ENCODE measurements at regions not wholly inside any gene's neighbourhood (a gene's known extent, or its start where the extent isn't known, plus 50 kb on each side); places are given as distances from the start of the nearest gene placed in this dataset.
"Not testable (repeated sequence)": the region's sequence is repeated elsewhere in the genome, so short reads cannot be mapped to it uniquely, and the experiment has no call there.

- Histone ChIP-seq H3K4me3 (no peak overlapping the region), H3F3A (ENCODE audit: insufficient read depth, low read depth) (no peaks in the 10 kb centered on the region), H2AFZ (no peak overlapping the region), H4K20me1 (ENCODE audit: insufficient read depth) (no peaks in the 10 kb centered on the region), H3K4me1 (replicated peaks; ENCODE audit: insufficient read depth) (no peaks in the 10 kb centered on the region), H3K27me3 (ENCODE audit: insufficient read depth, low read depth) (no peaks in the 10 kb centered on the region), H3K4me2 (no peak overlapping the region), H3K79me2 (ENCODE audit: low read depth) (no peaks in the 10 kb centered on the region), H3K27ac (no peak overlapping the region), H3K9me2 (ENCODE audit: insufficient read depth) (no peaks in the 10 kb centered on the region), H3K36me3 (ENCODE audit: low read depth) (no peaks in the 10 kb centered on the region), H3K9me3 (ENCODE audit: insufficient read depth, low read depth) (no peaks in the 10 kb centered on the region)
- no peak for DNase-seq
- no peak for TF ChIP-seq EZH2 (IDR thresholded peaks at IDR 0.05; ENCODE audit: low read depth)
- no peak for TF ChIP-seq CTCF (conservative IDR thresholded peaks at IDR 0.05)
- POLR2A ChIA-PET (ENCODE audit: unreplicated experiment), result no interaction called here
- CTCF ChIA-PET, result interaction anchor here (0.6 kb wide), 1 partner anchor 145 kb away, joined by 3 read pairs; the partner anchor contains the start of gene ALX1
- intact Hi-C loops (cut with micrococcal nuclease; ENCODE audit: unreplicated experiment), result no loop called here
- no TSS peak for BruUV-seq (replicated peaks)
These were observed 145.3 kb downstream of the ALX1 start for GRCh38 chr12:85425349-85425612.

GRCh38 chr12:85425926-85426325, 145.9 kb downstream of the ALX1 start:
- no peaks in the 10 kb centered on the region for H3K9me3 ChIP-seq (ENCODE audit: insufficient read depth, low read depth)
- no peaks in the 10 kb centered on the region for H3K9me2 ChIP-seq (ENCODE audit: insufficient read depth)
- no peak overlapping the region for H3K4me2 ChIP-seq
- H3K4me3 ChIP-seq, result no peak overlapping the region
- H4K20me1 ChIP-seq (ENCODE audit: insufficient read depth), result no peaks in the 10 kb centered on the region
- DNase-seq, result no peak
- POLR2A ChIA-PET (ENCODE audit: unreplicated experiment), result no interaction called here
- H3K4me1 ChIP-seq (replicated peaks; ENCODE audit: insufficient read depth), result no peaks in the 10 kb centered on the region
- H3F3A ChIP-seq (ENCODE audit: insufficient read depth, low read depth), result no peaks in the 10 kb centered on the region
- intact Hi-C loops (cut with micrococcal nuclease; ENCODE audit: unreplicated experiment), result no loop called here
- H3K79me2 ChIP-seq (ENCODE audit: low read depth), result no peaks in the 10 kb centered on the region
- CTCF ChIA-PET, result no interaction called here
- no TSS peak for BruUV-seq (replicated peaks)
- no peaks in the 10 kb centered on the region for H3K27me3 ChIP-seq (ENCODE audit: insufficient read depth, low read depth)
- TF ChIP-seq CTCF (conservative IDR thresholded peaks at IDR 0.05), result no peak
- no peak for TF ChIP-seq EZH2 (IDR thresholded peaks at IDR 0.05; ENCODE audit: low read depth)
- no peak overlapping the region for H3K27ac ChIP-seq
- no peak overlapping the region for H2AFZ ChIP-seq
- no peaks in the 10 kb centered on the region for H3K36me3 ChIP-seq (ENCODE audit: low read depth)

- H3K4me2 ChIP-seq; H2AFZ ChIP-seq; H4K20me1 ChIP-seq (ENCODE audit: insufficient read depth); H3K36me3 ChIP-seq (ENCODE audit: low read depth); CTCF ChIA-PET; H3K4me3 ChIP-seq; DNase-seq; H3K4me1 ChIP-seq (replicated peaks; ENCODE audit: insufficient read depth); BruUV-seq (replicated peaks); H3K27ac ChIP-seq; H3K79me2 ChIP-seq (ENCODE audit: low read depth); H3K9me2 ChIP-seq (ENCODE audit: insufficient read depth); intact Hi-C loops (cut with micrococcal nuclease; ENCODE audit: unreplicated experiment); H3F3A ChIP-seq (ENCODE audit: insufficient read depth, low read depth); POLR2A ChIA-PET (ENCODE audit: unreplicated experiment); H3K27me3 ChIP-seq (ENCODE audit: insufficient read depth, low read depth); H3K9me3 ChIP-seq (ENCODE audit: insufficient read depth, low read depth): not testable (repeated sequence)
These were observed 153.1 kb downstream of the ALX1 start for GRCh38 chr12:85433148-85433547.

DNA sequence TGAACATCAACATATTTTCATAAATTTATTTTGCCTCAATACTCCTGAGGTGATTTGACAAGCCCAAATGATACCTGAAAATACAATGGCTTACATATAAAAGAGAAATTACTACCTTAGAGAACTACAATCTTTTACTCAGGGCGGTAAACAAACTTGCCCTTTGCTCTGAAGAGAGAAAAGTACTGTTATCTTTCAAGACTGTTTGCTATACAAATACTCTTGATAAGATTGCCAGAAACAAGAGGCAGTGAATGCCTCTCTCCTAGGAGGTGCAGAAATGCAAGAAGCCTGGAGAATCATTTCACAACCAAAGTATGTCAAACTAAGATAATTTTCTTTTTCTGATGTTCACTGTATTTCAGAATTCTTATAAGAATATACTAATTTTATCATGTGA, 160.3 kb downstream of the ALX1 start:
- no TSS peak for BruUV-seq (replicated peaks)
- TF ChIP-seq CTCF (conservative IDR thresholded peaks at IDR 0.05), result no peak
- TF ChIP-seq EZH2 (IDR thresholded peaks at IDR 0.05; ENCODE audit: low read depth), result no peak
- no peaks in the 10 kb centered on the region for H3K36me3 ChIP-seq (ENCODE audit: low read depth)
- no peak overlapping the region for H3K4me2 ChIP-seq
- no peaks in the 10 kb centered on the region for H3K9me3 ChIP-seq (ENCODE audit: insufficient read depth, low read depth)
- H3K4me1 ChIP-seq (replicated peaks; ENCODE audit: insufficient read depth), result no peaks in the 10 kb centered on the region
- no peaks in the 10 kb centered on the region for H3K9me2 ChIP-seq (ENCODE audit: insufficient read depth)
- no peak overlapping the region for H3K4me3 ChIP-seq
- no peak overlapping the region for H2AFZ ChIP-seq
- POLR2A ChIA-PET (ENCODE audit: unreplicated experiment), result no interaction called here
- H3K27me3 ChIP-seq (ENCODE audit: insufficient read depth, low read depth), result no peaks in the 10 kb centered on the region
- intact Hi-C loops (cut with micrococcal nuclease; ENCODE audit: unreplicated experiment), result loop anchor here (2.0 kb wide), 1 partner anchor 363 kb away; no protein-coding TSS in a partner anchor
- CTCF ChIA-PET, result no interaction called here
- no peaks in the 10 kb centered on the region for H3F3A ChIP-seq (ENCODE audit: insufficient read depth, low read depth)
- no peak overlapping the region for H3K27ac ChIP-seq
- DNase-seq, result no peak
- no peaks in the 10 kb centered on the region for H3K79me2 ChIP-seq (ENCODE audit: low read depth)
- H4K20me1 ChIP-seq (ENCODE audit: insufficient read depth), result no peaks in the 10 kb centered on the region

All from PC-9 (cell line).